GM19193 (cell line): ENCODE measurements at regions not wholly inside any gene's neighbourhood (a gene's known extent, or its start where the extent isn't known, plus 50 kb on each side); places are given as distances from the start of the nearest gene placed in this dataset.

Experiments used
- POLR2A ChIP-seq: IDR thresholded peaks from 4 replicates; pipeline ENCODE4 v1.6.1; 2011; ENCODE audit not compliant: insufficient read depth, insufficient read length; ENCODE audit errors: extremely low read depth

DNA sequence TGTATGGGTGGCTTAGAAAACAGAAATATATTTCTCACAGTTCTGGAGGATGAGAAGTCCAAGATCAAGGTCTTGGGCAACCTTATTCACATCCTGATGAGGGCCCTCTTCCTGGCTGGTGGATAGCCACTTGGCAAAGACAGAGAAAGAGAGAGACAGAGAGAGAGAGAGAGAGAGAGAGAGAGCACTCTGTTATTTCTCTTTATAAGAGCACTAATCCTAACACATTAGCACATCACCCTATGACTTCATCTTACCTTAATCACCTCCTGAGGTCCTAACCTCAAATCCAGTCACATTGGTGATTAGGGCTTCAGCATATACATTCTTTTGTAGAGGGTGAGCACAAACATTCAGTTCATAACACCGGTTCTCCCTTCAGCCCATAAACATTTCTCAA lies 430.3 kb downstream of the EFNB2 start:
- no peak for TF ChIP-seq POLR2A

DNA sequence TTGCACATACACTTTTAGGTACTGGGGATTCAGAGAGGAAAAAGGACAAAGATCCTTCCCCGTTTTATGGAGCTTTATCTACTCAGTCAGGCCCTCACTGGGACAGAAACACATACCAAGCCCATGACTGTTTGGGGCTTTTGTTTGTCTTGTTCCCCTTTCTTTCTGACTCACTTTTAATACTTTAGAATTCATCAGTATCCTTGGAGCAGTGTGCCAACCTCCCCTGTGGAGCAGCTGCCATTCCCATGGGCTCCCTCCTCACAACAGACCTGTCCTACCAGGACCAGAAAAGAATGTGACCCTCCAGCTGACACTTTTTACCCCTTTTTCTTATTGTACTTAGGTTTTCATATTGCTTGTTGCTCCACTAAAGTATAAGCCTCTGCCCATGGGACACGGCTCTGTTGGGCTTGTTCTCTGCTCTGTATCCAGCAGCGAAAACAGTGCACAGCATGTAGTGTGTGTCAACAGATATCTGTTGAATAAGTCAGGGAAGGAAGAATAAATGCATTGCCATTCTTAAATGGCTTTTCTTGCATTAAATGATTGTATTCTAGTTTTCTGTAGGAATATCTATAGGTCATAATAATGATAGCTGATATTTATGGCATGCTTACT lies 431.1 kb downstream of the EFNB2 start:
- no peak for TF ChIP-seq POLR2A

DNA sequence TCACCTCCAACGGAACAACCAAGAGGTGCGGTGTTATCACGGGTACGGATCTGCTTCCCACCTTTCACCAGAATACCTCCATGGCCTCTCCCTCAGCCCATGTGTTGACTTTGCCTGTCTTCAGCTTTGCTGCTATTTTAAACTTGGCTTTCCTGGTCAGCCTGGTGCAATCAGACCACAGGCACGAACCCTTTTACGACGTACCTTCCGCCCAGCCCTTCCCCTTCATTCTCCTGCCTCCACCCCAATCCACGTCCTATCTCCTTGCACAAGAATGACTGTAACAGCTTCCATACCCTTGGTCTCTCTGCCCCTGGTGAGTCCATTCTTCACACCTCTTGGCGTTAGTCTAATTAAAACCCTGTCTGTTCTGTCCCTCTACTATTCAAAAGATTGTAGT lies 431.7 kb downstream of the EFNB2 start:
- TF ChIP-seq POLR2A: no peak

DNA sequence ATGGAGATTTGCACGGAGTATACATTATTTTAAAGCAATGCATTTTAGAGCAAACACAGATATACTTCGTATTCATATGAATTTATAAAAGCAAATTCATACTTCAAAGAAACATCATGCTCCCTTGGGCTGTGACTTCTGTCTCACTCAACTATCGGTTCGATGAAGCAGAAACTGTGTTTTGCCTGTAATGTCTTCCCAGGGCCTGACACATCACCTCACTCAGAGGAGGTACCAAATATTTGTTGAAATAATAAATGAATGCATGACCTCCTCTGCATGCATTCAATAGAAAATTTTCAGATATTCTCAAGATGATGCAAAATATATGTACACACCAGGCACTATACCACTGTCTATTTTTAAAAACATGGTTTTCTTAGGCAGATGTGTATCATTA lies 432.7 kb downstream of the EFNB2 start:
- TF ChIP-seq POLR2A: no peak

DNA sequence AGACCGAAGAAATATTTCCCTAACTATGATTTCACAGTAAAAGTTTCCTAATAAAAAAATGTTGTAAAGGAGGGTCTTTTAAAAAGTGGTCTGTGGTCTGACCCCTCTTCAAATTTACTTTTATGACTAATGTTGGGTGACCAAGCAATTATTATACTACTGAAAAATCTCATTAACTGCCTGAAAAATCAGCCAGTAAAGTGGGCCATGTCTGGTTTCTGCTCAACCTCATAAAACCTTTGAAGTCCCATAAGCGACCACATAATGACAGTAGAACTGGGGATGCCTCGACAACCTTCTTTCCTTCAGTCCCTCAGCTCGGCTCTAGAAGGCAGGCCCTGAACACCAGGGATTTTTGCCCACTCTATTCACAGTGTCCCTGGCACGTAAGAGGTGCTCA lies 434.3 kb downstream of the EFNB2 start:
- TF ChIP-seq POLR2A: no peak

DNA sequence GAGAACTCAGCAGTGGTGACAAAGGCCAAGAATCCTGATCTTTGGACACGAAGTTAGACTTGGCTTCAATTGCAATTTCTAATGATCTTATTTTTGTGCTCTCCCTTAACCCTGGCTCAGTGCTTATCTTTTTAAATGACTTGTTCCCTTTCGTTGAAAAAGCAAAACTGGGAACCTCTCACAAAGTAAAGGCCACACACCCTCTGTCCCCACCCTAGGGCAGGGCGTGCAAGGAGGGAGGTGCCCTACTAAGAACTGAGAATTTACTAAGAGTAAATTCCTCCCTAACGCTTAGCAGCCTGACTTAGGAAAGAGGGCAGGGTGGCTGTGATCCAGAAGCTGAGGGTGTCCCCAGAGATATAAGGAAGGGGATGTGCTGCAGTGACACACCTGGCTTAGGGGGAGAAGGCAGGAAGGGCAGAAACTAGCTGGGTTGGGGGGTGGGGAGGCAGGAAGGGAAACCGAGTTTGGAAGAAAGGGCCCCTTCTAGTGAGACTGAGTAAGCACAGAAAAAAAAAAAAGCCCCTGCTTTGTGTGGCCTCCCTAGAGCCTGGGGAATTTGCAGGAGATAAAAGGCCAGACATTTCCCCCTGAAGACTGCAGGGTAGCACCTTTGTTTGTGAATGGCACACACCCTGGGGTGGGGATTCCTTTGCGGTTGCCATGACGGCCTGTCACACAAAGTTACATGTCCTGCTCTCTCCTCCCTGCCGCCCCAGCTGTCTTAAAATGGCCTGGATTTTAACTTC lies 435.1 kb downstream of the EFNB2 start:
- TF ChIP-seq POLR2A: no peak

DNA sequence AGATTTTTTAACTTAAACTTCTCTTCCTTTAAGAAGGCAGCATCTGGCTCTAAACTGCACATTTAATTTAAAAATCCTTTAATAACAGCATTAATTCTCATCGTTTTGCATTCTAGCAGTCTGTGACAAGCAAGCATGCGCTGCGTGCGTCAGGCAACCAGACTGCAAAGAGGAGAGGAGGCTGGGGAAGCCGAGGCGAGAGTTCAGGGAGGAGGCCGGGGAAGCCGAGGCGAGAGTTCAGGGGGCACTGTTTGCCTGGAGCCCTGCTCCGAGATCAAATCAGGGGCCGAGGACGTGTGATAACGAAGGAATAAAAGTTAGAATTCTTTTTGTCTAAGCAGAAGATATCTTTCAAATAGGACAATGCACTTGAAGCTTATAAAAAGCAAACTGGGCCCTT lies 435.7 kb downstream of the EFNB2 start:
- TF ChIP-seq POLR2A: no peak

DNA sequence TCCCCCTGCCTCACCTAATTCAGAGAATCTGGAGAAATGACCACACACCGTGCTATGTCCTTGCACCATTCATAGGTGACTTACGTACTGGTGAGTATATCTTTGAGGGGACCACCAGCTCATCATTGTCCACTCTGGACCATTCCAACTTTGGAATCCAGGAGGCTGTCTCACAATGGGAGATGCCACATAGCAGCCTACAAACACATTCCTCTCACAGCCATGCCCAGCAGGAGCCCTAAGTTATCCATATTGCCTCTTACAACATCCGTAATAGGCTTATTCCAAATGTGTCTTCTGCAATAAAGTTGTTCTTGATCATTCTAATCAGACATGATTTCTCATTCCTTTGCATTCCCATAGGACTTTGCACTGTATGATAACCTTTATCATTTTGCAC lies 436.7 kb downstream of the EFNB2 start:
- no peak for TF ChIP-seq POLR2A

DNA sequence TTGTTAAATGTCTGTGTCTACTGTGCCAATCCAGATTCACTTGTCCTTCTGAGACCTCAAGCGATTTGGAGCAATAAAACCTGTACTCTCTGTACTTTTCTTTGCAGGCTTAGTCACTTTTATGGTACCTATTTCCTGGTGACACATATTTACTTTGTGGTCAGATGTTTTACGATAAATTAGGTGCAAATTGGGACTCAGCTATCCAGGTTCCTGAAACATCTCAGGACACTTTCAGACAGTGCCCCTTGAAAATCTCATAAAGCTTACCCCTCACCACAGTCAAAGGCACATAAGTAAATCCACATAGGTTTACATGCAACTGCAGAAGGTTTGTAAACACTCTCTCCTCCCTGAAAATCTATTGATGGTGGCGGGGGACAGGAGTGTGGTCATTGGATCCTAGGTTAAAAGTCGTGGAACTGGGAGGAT lies 438.8 kb downstream of the EFNB2 start:
- no peak for TF ChIP-seq POLR2A

DNA sequence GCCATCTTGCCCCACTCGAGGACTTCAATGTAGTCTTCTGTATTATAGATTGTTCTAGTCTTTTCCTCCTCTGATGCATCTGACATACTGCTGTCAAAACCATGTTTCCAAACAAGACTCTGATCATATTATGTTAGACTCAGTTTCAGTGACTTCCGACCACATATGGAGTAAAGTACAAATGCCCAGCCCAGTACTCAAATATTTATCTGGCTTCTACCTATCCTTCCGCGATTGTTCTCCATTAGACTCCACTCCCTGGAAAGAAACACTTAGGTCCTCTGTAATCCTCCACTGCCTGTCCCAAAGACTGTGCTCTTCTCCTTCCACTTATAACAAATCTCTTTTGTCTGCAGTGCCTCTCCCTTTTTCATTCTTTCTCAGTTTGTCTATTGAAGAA lies 439.5 kb downstream of the EFNB2 start:
- TF ChIP-seq POLR2A: no peak

DNA sequence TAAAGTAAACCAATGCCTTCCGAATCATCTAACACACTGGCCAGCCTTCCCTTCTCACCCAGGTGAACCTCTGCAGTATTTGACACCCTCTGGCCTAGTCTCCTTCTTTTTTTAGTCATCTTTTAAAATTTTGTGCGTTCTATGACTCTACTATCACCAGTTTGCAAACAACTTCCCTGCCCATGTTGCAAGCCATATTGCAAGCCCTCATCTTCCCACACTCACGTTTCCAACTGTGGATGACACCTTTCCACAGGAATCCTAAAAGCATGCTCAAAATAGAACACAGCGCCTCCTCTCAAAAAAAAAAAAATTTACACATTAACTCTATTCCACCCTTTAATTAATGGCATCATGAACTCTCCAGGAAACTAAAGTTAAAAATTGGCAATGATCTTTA lies 440.1 kb downstream of the EFNB2 start:
- no peak for TF ChIP-seq POLR2A

DNA sequence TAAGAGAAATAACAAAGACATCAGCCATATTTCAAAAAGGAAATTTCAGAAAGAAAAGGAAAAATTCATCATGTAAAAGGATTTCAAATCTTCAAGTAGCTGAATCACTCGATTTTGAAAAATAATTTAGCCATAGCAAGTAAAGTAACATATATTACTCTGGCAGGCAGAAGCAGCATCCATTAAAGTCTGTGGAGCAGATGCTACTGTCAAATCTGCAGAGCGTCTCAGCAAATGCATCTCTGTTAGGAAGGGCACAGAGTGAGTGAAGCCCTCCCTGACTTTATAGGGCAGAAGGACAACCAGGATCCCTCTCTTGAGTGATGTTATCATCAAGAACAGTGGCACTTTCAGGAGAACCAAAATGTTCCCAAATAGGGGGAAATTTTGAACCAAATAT lies 445.5 kb downstream of the EFNB2 start:
- no peak for TF ChIP-seq POLR2A

DNA sequence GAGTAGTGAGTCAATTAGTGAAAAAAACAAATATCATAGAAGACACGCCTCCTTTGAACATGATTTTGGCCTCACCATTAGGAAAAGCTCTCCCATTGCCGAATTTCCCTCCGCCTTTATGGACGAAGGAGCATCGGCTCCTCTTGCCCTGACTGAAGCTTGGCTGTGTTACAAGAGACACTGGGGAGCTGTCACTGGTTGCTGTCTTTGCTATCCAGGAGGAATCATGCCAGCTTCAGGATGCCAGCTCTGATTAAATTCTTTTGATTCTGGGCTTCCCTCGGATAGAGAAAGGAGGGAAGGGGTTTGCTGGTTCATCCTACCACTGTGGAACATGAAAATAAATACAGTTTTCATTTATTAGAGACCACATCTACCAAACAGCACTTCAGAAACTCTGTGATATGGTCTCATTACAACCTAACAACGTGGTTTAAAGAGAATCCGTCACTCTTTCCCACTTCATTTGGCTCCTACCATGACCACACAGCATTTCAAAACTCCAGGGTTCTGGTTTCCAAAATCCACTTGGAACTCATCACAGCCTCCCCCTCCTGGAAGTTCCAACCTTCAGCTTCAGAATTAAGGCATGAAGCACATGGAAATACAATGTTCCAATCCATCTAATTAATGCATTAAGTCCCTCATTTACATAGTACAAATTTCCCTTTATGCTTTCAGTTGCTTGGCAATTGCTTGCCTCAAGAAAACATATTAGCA lies 446.0 kb downstream of the EFNB2 start:
- no peak for TF ChIP-seq POLR2A

DNA sequence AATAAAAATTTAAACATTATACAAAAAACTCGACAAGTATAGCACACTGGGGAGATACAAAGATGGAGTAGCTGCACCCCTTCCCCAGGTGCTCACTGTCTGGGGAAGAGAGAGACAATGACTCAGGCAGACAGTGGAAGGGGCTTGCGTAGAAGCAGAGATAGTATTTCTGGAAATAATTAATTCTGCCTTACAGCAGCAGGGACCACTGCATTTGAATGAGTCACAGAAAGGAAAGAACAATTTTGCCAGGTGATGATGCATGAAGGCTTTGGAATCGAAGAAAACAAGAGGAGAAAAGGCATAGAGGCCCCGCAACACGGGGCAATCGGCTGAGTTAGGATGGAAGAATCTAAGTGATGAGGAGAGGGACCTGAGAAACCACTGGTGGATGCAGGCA lies 447.4 kb downstream of the EFNB2 start:
- no peak for TF ChIP-seq POLR2A

DNA sequence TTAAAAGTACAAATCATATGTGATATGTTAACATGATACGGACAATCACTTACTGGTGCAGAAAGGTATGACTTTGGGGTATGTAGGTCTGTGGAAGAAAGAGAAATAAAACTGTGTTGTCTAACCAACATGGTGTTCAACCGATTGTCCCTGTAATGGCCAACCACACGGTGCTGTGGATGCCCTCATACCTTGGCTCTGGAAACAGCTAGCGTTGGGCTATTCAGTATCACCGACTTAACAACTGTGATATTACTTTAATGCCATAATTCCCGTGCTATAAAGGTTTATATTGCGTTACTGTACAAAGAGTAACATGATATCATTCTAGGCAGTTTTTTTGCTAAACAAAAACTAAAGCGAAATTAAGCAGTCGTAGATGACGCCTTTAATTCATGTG lies 448.3 kb downstream of the EFNB2 start:
- no peak for TF ChIP-seq POLR2A
